ENCODE measurements at regions not wholly inside any gene's neighbourhood (a gene's known extent, or its start where the extent isn't known, plus 50 kb on each side); places are given as distances from the start of the nearest gene placed in this dataset.

GRCh38 chr5:106894964-106895363 lies 775.8 kb downstream of the EFNA5 start:
- in situ Hi-C loops (cut with MboI; ENCODE audit: low sequenced_read_pairs): no loop called here
- Histone ChIP-seq H3K56ac (ENCODE audit: extremely low read depth, insufficient read depth, low read length) (no peak overlapping the region), H3K27me3 (ENCODE audit: control insufficient read depth, insufficient read depth, low read length) (no peaks in the 10 kb centered on the region)

More at GRCh38 chr5:106894964-106895363, 775.8 kb downstream of the EFNA5 start:
- no CpG with 5 or more reads among the region's 2 CpGs for WGBS, 2 experiments (ENCODE audit: extremely low coverage in 2 of 2, insufficient read length in 1 of 2)
- ChIA-PET CTCF (no interaction called here), POLR2A (ENCODE audit: unreplicated experiment) (no interaction called here)
- no peak overlapping the region for H2AFZ ChIP-seq (replicated peaks; ENCODE audit: low read length, poor library complexity)
- H3K79me1 ChIP-seq (ENCODE audit: low read depth in 1 of 2, low read length in 2 of 2): no peaks in the 10 kb centered on the region
- H4K20me1 ChIP-seq (ENCODE audit: insufficient read depth, low read length): no peaks in the 10 kb centered on the region
- H2BK120ac ChIP-seq (ENCODE audit: low read depth, low read length): no peak overlapping the region
- no peak overlapping the region for H2AK5ac ChIP-seq (ENCODE audit: low read depth, low read length)
- no peak overlapping the region for H4K5ac ChIP-seq (ENCODE audit: low read depth, low read length)
- no peak overlapping the region for H4K8ac ChIP-seq (ENCODE audit: low read depth in 2 of 2, low read length in 2 of 2)
- H3K9me3 ChIP-seq (ENCODE audit: control insufficient read depth, insufficient read depth, low read length): no peaks in the 10 kb centered on the region
- H4K91ac ChIP-seq (ENCODE audit: insufficient read depth, low read depth, low read length): no peak overlapping the region
- H3K4me1 ChIP-seq (ENCODE audit: control insufficient read depth, insufficient read depth, low read length): no peaks in the 10 kb centered on the region
- H3K36me3 ChIP-seq (ENCODE audit: control insufficient read depth, insufficient read depth, low read length): no peaks in the 10 kb centered on the region
- H2BK20ac ChIP-seq (ENCODE audit: low read depth, low read length): no peak overlapping the region
- H3K23ac ChIP-seq (ENCODE audit: low read depth, low read length): no peak overlapping the region
- H2AK9ac ChIP-seq (replicated peaks; ENCODE audit: low read depth, low read length, poor library complexity): no peak overlapping the region
- no peak overlapping the region for H3K4ac ChIP-seq (ENCODE audit: low read depth, low read length)
- H3K14ac ChIP-seq (replicated peaks; ENCODE audit: low read depth, low read length): no peak overlapping the region
- no peak overlapping the region for H2BK15ac ChIP-seq (ENCODE audit: low read depth, low read length)
- DNase-seq (peak; percentile 6), ATAC-seq (ENCODE audit: low read depth) (no peak)
- H3K18ac ChIP-seq (ENCODE audit: low read depth, low read length): no peak overlapping the region
- TF ChIP-seq POLR2A (IDR thresholded peaks at IDR 0.05; ENCODE audit: low read depth, low read length) (no peak), USF2 (IDR thresholded peaks at IDR 0.05; ENCODE audit: low read depth, low read length) (no peak), RAD21 (IDR thresholded peaks at IDR 0.05; ENCODE audit: low read length) (no peak), CHD1 (IDR thresholded peaks at IDR 0.05; ENCODE audit: low read depth, low read length) (no peak), RFX5 (IDR thresholded peaks at IDR 0.05; ENCODE audit: low read depth, low read length) (no peak), FOS (IDR thresholded peaks at IDR 0.05; ENCODE audit: low read depth, low read length) (no peak)
- TF ChIP-seq, protein P1, sequence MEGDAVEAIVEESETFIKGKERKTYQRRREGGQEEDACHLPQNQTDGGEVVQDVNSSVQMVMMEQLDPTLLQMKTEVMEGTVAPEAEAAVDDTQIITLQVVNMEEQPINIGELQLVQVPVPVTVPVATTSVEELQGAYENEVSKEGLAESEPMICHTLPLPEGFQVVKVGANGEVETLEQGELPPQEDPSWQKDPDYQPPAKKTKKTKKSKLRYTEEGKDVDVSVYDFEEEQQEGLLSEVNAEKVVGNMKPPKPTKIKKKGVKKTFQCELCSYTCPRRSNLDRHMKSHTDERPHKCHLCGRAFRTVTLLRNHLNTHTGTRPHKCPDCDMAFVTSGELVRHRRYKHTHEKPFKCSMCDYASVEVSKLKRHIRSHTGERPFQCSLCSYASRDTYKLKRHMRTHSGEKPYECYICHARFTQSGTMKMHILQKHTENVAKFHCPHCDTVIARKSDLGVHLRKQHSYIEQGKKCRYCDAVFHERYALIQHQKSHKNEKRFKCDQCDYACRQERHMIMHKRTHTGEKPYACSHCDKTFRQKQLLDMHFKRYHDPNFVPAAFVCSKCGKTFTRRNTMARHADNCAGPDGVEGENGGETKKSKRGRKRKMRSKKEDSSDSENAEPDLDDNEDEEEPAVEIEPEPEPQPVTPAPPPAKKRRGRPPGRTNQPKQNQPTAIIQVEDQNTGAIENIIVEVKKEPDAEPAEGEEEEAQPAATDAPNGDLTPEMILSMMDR (conservative IDR thresholded peaks at IDR 0.05; ENCODE audit: low read depth, low read length): no peak
- H3K4me3 ChIP-seq (ENCODE audit: insufficient read depth, low read depth, low read length): no peak overlapping the region
- H3K27ac ChIP-seq (ENCODE audit: insufficient read depth, low read length): no peak overlapping the region
- no peaks in the 10 kb centered on the region for H3K9me1 ChIP-seq (ENCODE audit: insufficient read depth, low read length)
- no TSS peak for BruUV-seq (replicated peaks)
- dilution Hi-C loops (cut with HindIII; ENCODE audit: low sequenced_read_pairs, unreplicated experiment) (no loop called here), intact Hi-C loops (cut with micrococcal nuclease) (no loop called here)
- H3K4me2 ChIP-seq (ENCODE audit: low read depth, low read length): no peak overlapping the region
- H3K9ac ChIP-seq (ENCODE audit: low read depth, low read length): no peak overlapping the region
- H2BK5ac ChIP-seq (ENCODE audit: low read depth, low read length, poor library complexity, severe bottlenecking): no peak overlapping the region

All from IMR-90 (cell line).